ENCODE measurements at regions not wholly inside any gene's neighbourhood (a gene's known extent, or its start where the extent isn't known, plus 50 kb on each side); places are given as distances from the start of the nearest gene placed in this dataset.

- intact Hi-C loops (cut with micrococcal nuclease; ENCODE audit: unreplicated experiment): no loop called here
- ChIA-PET CTCF (no interaction called here), POLR2A (ENCODE audit: low non-redundant PET) (no interaction called here)
- BruUV-seq (replicated peaks): no TSS peak
- Histone ChIP-seq H3K4me3 (ENCODE audit: low read depth, low read length, poor library complexity, severe bottlenecking) (no peak overlapping the region), H3K9me3 (ENCODE audit: low read depth, low read length, poor library complexity, severe bottlenecking) (no peaks in the 10 kb centered on the region), H3K36me3 (ENCODE audit: insufficient read depth, low read length, poor library complexity, severe bottlenecking) (no peaks in the 10 kb centered on the region), H3K27ac (ENCODE audit: low read depth, low read length, poor library complexity, severe bottlenecking) (no peak overlapping the region), H3K27me3 (replicated peaks; ENCODE audit: insufficient read depth, low read depth, low read length, poor library complexity) (no peaks in the 10 kb centered on the region), H3K4me1 (ENCODE audit: insufficient read depth, low read length, poor library complexity, severe bottlenecking) (no peaks in the 10 kb centered on the region)
- TF ChIP-seq EZH2 (IDR thresholded peaks at IDR 0.05; ENCODE audit: borderline replicate concordance, low read depth, low read length, poor library complexity, severe bottlenecking) (no peak), CTCF (conservative IDR thresholded peaks at IDR 0.05; ENCODE audit: low read depth, low read length) (no peak)
- DNase-seq (ENCODE audit: low spot score): peak; percentile 6
These were observed 150.2 kb upstream of the CDK1 start for GRCh38 chr10:60627778-60628748.

GRCh38 chr10:60626037-60626436 is 152.2 kb upstream of the CDK1 start:
- POLR2A ChIA-PET (ENCODE audit: low non-redundant PET): no interaction called here
- H3K27ac ChIP-seq (ENCODE audit: low read depth, low read length, poor library complexity, severe bottlenecking): no peak overlapping the region
- no peaks in the 10 kb centered on the region for H3K4me1 ChIP-seq (ENCODE audit: insufficient read depth, low read length, poor library complexity, severe bottlenecking)
- no peak overlapping the region for H3K4me3 ChIP-seq (ENCODE audit: low read depth, low read length, poor library complexity, severe bottlenecking)
- intact Hi-C loops (cut with micrococcal nuclease; ENCODE audit: unreplicated experiment): no loop called here
- no peak for DNase-seq (ENCODE audit: low spot score)
- H3K9me3 ChIP-seq (ENCODE audit: low read depth, low read length, poor library complexity, severe bottlenecking): no peaks in the 10 kb centered on the region
- CTCF ChIA-PET: no interaction called here
- no peaks in the 10 kb centered on the region for H3K36me3 ChIP-seq (ENCODE audit: insufficient read depth, low read length, poor library complexity, severe bottlenecking)
- TF ChIP-seq EZH2 (IDR thresholded peaks at IDR 0.05; ENCODE audit: borderline replicate concordance, low read depth, low read length, poor library complexity, severe bottlenecking) (no peak), CTCF (conservative IDR thresholded peaks at IDR 0.05; ENCODE audit: low read depth, low read length) (no peak)
- no peaks in the 10 kb centered on the region for H3K27me3 ChIP-seq (replicated peaks; ENCODE audit: insufficient read depth, low read depth, low read length, poor library complexity)
- BruUV-seq (replicated peaks): no TSS peak

- Histone ChIP-seq H3K27me3 (replicated peaks; ENCODE audit: insufficient read depth, low read depth, low read length, poor library complexity) (no peaks in the 10 kb centered on the region), H3K4me3 (ENCODE audit: low read depth, low read length, poor library complexity, severe bottlenecking) (no peak overlapping the region), H3K9me3 (ENCODE audit: low read depth, low read length, poor library complexity, severe bottlenecking) (no peaks in the 10 kb centered on the region), H3K4me1 (ENCODE audit: insufficient read depth, low read length, poor library complexity, severe bottlenecking) (no peaks in the 10 kb centered on the region), H3K27ac (ENCODE audit: low read depth, low read length, poor library complexity, severe bottlenecking) (no peak overlapping the region), H3K36me3 (ENCODE audit: insufficient read depth, low read length, poor library complexity, severe bottlenecking) (no peaks in the 10 kb centered on the region)
- TF ChIP-seq EZH2 (IDR thresholded peaks at IDR 0.05; ENCODE audit: borderline replicate concordance, low read depth, low read length, poor library complexity, severe bottlenecking): no peak
- no peak for TF ChIP-seq CTCF (conservative IDR thresholded peaks at IDR 0.05; ENCODE audit: low read depth, low read length)
- ChIA-PET POLR2A (ENCODE audit: low non-redundant PET) (no interaction called here), CTCF (no interaction called here)
- BruUV-seq (replicated peaks): no TSS peak
- intact Hi-C loops (cut with micrococcal nuclease; ENCODE audit: unreplicated experiment): no loop called here
- DNase-seq (ENCODE audit: low spot score): no peak
These were observed 154.7 kb upstream of the CDK1 start for GRCh38 chr10:60623627-60624026.

Data from A673 (cell line).